NCI-H510A treated with DMSO at 0.1 percent for 48 hours (cell line): ENCODE measurements at regions not wholly inside any gene's neighbourhood (a gene's known extent, or its start where the extent isn't known, plus 50 kb on each side); places are given as distances from the start of the nearest gene placed in this dataset.
"Not testable (repeated sequence)": the region's sequence is repeated elsewhere in the genome, so short reads cannot be mapped to it uniquely, and the experiment has no call there.

ENCODE experiments used
- DNase-seq: peaks from one replicate; lab custom pipeline; 2025; lab: John Stamatoyannopoulos, UW

DNA sequence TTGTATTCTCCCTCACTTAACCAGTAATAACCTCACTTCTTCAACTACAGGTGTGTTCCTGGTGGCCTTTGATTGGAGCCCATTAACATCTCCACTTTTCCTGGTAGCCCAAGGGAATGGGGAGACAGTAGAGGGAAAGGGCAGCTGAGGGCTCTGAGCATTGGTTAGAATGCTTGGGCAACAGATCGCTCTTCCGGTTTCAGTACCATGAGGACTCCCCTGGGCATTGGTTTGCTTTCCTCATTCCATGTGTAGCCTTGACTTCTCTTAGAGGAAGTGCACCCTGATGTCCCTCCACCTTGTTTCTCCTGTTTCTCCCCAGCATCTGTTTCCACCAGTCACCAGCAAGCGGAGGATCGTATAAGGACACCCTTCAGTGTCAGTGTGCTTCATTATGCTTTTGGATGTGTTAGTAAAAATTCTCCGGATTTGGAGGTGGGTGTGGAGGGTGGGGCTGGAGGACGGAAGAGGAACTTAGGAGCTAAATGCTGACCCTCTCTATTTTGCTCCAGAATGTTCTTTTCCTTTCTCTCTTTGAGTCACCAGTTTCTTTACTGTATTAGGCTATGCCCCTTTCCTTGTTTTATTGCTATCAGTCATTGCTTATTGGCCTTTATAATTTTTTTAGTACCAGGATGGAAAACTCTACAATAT is 50.6 kb upstream of the ZNG1B start:
- not testable (repeated sequence) for DNase-seq

DNA sequence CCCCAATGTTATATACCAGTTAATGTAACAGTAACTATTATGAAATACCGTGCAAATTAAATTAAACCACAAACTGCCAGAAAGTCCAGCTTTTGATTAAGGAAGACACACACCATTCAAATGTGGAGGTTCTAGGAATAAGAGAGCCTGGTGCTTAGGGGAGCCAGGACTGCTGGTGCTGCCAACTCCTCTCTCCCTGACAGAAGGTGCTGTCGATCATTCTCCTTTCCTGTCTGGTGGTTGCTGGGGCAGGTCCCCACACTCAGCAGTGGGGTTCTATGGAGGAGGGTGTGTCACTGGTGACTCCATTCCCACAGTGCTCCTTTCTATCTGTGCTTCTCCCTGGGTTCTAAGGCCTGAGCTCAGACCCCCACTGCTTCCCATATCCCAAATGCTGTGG is 57.9 kb upstream of the ZNG1B start:
- not testable (repeated sequence) for DNase-seq

DNA sequence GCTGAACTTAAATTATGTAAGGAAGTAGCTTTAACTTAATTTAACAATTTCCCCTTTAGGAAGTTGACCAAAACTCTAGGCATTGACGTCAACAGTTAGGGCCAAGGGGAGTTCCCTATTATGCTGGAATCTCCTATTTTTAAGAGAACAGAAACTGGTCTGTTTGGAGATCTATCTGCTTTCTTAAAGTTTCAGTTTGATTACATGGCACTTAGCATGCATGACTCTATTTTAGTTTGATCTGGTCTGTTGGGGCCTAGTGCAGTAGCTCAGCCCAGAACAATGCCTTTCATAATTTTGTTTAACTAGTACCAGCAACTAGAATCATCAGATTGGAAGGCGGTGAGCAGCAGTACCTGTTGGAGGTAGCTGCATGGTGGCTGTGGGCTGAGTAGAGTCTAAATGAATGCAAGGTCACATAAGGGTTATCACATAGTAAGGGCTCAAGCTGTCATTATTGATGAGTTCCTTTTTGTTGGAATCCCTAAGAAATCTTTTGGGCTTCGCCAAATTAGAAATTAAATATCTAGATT is 60.5 kb upstream of the ZNG1B start:
- no peak for DNase-seq

DNA sequence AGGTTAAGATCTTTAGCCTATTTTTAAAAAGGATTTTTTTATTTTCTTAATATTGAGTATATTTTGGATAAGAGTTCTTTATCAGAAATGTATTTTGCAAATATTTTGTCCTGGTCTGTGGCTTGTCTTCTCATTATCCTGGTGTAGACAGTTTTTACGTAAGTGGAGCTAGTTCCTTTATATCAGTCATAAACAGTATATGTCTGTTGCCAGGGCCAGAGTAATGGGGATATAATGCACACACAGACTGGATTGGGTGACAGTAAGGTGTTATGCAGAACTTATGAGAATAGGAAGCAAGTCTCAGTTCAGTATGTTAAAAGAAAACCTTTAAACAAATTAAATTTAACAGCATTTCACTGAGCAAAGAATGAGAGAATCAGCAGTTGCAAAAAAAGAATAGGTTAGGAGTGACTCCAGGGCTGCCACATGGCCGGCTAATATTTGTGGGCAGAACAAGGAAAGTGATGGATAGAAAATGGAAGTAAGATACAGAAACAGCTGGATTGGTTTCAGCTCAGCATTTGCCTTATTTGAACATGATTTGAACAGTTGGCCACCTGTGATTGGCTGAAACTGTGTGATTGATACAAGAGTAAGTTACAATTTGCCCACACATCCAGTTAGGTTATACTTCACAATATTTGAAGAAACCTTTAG is 61.1 kb upstream of the ZNG1B start:
- no peak for DNase-seq

DNA sequence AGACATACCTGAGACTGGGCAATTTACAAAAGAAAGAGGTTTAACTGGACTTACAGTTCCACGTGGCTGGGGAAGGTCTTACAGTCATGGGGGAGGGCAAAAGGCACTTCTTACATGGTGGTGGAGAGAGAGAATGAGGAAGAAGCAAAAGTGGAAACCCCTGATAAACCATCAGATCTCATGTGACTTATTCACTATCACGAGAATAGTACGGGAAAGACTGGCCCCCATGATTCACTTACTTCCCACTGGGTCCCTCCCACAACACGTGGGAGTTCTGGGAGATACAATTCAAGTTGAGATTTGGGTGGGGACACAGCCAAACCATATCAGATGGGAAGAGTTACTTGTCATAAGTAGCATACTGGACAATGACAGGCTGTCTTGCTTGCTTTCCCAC is 62.6 kb upstream of the ZNG1B start:
- DNase-seq = not testable (repeated sequence)

DNA sequence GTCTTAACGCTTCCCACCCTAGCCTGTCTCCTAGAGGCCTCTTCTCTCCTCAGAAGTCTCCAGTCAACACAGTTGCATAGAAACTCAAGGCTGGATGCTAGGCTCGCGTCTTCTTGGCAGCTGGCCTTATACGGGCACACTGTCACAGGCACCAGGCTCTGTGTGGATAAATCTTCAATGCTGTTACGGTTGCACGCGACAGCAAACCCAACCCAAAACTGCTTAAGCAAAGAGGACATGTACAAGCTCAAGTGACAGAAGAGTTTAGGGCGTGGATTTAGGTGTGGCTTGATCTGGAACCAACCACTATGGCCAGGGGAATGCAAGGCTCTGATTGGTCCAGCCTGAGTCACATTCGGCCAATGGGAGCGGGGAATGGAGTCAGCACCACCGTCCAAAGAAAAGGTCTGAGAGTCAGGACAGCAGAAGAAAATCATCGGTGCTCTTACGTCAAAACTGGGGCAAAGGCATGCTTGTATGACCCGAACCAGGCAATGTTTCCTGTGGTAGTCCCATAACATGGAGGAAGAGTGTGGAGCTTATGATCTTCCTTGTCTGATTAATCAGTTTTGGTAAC is 65.1 kb upstream of the ZNG1B start:
- not testable (repeated sequence) for DNase-seq

DNA sequence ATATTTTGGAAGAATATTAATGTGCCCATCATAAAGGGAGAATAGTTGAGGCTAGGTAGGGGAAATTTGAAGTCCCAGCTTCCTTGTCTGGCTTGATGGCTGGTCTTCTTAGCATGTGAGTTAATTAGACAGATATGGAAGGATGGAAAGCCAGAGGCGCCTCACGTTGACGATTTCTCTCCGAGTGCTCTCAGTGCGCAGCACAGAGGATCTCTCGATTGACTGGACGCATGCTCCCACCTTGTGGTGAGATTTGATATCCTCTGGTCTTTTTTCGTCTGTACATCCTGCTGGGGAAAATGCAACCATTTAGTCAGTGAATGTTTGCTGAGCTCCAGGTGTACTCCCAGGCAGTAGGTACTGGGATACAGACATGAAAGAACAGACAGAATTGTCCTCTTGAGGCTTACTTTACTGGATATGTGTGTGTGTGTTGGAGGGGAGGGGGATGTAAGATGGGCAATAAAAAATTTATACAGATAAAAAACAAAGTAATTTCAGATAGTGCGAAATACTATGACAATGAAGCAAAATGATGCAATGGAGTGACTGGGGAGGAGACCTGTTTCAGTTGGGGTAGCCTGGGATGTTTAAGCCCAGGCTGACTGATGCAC is 66.9 kb upstream of the ZNG1B start:
- no peak for DNase-seq

DNA sequence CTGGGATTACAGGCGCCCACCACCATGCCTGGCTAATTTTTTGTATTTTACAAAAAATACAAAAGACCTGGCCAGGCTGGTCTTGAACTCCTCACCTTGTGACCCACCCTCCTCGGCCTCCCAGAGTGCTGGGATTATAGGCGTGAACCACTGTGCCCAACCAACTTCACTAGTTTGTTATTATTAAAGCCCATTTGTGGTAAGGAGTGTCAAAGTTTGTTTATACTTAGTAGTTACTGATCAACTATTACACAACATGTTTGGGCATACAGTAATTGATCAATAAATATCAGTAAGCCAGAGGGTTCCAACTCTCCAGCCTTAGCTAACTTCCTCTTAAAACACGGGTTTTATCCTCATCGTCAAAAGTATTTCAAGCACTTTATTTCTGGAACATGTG is 67.5 kb upstream of the ZNG1B start:
- no peak for DNase-seq

DNA sequence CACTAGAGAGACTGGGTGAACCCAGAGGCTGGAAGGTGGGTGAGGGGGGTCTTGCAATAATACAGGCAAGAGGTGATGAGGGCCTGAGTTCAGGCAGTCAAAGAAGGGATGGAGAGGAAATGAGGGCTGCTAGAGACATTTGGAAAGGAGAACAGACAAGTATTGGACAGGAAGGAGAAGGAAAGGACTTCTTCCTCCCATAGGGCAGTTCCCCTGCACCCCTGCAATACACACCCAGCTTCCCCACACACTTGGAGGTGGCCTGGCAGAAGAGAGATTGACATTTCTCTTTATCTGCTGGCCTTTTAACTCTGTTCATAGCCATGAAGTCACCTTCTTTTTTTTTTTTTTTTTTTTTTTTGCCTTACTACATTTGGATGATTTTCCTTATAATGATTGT is 68.9 kb upstream of the ZNG1B start:
- DNase-seq = not testable (repeated sequence)

DNA sequence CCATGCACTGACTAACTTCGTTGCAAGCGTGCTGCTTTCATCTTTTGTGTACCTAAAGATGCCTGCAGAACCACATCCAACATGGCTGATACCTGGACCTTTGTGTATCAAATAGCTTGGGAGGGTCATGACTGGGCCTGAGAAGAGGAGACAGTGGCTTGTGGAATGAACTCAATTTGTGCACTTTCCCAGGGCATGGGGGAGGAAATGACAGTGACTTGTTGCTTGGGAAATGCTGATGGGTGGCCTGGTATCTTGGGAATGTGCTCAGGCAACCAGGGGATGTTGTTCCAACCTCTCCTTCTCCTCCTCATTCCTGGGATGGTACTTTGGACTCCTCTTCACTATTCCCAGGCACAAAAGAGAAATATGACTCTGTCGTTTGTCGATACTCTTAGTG is 70.7 kb upstream of the ZNG1B start:
- not testable (repeated sequence) for DNase-seq

DNA sequence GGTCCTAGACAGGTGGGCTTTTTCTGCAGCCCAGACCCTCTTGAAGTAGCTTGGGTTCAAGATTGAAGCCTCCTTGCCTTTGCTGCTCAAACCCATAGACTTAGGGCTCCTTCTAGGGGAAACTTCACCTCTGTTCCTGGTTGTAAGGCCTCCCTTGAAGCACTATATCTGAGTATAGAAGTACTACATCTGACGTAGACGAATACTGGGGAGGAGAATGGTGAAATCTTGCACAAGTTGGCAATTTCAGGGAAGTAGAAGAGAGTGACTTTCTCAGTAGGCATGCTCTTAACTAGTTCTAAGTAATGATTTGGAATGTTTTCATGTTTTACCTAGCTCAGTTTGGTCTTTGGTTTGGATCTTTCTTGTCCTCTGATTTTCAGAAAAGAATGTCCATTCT is 71.7 kb upstream of the ZNG1B start:
- DNase-seq = not testable (repeated sequence)

DNA sequence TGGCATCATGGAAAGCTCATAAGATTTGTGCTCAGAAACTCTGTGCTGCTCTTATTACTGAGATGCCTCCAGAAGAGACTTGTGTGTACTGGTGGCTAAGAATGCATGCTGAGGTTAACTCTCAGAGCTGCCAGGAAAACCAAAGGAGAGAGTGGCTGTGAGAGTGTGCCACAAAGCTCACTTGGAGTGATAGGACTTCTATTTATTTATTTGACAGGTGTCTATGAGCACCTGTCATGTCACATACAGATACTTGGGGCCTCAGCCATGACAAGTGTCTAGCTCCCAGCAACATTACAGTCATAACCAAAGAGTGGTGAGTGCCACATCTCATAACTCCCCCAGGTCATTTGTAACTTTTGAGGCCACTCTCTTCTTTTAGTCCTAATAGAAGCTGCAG is 72.2 kb upstream of the ZNG1B start:
- not testable (repeated sequence) for DNase-seq

DNA sequence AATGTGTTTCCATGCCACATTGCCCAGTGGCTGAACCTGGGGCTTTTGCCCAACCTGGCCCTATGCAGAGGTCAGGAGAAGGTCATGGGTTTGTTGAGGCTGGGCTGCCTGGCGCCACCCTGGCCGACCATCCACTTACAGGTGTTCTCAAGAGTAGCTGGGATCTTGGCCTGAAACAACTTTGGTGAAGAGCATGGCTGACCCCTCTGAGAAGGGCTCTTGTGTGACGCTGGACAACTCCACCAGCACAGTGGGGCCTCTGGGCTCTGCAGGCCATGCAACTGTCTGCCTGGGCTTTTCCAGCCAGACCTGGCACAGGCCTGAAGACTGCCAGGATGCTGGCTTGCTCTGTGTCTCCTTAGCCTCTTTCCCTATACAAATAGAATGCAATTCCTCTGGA is 76.4 kb upstream of the ZNG1B start:
- no peak for DNase-seq

DNA sequence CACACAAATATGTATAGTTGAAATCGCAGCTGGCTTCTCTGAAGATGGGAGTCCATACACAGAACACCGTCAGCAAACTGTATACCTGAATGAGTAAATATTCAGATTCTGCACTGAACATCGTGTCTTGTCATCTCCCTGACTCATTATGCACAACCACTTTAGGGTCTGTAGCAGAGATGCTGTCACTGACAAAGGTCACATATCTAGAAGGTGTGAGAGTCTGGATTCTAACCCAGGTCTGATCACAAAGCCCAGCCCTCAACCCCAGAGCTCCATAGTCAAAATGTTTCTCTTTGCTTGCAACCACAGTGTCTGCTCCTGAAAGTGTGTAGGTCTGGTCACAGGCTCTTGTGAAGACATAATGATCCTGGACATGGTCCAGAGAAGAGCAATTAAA is 78.3 kb upstream of the PAX8 start:
- no peak for DNase-seq

DNA sequence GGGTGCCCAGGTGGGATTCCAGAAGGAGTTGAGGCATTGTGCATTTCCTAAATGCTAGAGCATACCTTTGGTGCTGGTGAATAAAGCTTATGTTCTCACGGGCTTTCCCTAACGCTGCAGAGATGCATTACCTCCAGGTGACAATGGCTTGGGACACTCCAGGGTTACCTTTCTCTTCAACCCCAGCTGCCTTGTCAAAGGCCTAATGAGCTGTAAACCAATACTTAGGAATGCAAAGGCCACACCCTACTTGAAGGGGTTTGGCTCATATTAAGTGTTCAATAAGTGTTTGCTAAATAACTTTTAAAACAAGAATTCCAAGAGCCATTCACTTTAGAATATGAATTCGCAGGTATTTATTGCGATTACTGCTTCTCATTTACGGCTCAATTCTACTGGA is 77.6 kb upstream of the PAX8 start:
- not testable (repeated sequence) for DNase-seq

DNA sequence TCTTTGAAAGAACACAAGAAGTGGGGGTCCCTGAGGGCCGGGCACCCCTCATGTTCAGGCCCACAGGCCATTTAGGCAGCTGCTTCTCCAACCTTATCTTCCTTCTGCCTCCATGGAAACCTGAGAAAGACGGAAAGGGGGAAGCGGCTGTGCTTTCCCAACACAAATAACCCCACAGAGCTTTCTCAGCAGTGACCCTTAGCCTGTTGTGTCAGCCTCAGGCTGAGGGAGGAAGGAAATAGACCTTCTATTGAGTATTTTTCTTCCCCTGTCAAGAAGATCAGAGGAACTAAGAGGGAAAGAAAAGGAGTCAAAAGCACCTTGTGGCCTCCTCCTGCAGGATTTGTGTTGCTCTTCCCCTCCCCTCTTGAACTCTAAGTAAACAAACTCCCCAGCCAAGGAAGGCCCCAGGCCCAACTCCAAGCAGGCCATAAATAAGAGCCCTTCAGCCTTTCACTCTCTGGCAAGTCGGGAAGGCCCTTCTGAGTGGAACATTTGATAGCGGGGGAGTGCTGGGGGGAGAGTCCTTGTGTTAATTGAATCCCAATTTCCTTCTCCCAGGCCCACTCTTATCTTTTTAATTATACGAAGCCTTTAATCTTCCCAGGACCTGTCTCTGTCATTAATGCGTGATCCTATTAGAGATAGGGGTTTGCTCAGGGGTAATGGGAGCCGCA is 76.8 kb upstream of the PAX8 start:
- DNase-seq = not testable (repeated sequence)

DNA sequence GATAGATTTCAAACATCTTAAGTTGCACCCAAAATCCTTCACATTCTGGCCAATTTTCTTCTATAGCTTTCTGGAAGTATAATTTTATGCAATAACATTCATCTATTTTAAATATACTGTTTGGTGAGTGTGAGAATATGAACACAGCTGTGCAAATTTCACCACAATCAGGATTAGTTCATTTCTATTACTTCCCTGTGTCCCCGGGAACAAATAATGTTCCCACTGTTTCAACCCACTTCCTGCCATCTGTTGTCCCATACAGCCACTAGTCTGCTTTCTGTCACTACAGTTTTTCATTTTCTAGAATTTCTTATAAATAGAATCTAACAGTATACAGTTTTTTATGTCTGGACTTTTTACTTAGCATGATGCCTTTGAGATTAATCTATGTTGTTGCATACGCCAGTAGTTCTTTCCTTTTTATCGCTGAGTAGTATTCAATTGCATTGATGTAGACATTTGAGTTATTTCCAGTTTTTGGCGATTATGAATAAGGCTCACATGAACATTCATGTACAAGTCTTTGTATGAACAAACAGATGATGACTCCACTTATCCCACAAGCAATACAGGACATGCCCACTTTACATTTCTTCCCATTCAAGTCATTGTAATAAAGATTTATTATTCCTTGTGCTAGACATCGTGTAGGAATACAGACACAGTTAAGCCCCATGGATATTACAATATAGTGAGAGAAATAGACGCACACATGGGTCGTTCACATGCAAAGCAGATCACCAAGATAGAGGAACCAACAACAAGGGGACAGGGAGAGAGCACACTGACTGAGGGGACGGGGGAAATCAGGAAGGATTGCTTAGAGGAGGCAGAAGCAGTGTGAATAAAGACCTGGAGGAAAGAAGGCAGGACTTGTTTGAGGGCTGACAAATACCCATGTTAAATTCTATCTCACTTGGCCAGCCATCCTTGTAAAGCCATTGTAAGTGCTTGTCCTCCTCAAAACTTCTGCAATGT is 72.9 kb upstream of the PAX8 start:
- no peak for DNase-seq

DNA sequence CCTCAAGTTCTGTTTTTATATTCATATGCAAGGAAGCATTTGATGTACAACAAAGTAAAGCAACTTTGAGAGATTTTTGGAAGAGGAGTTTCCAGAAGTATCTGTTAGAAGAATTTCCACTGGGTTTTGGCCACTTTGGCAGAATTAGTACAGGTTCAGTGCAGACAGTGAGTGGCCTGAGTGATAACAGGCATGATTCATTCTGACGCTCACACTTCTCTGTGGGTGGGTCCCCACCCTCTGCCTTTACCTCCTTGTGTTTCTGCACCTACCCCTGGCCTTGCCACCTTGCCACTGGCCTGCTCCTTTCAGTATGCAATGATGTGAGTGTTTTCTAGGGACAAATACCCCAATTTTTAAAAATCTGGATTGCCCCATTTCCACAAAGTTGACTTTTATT is 65.1 kb upstream of the PAX8 start:
- DNase-seq = not testable (repeated sequence)

DNA sequence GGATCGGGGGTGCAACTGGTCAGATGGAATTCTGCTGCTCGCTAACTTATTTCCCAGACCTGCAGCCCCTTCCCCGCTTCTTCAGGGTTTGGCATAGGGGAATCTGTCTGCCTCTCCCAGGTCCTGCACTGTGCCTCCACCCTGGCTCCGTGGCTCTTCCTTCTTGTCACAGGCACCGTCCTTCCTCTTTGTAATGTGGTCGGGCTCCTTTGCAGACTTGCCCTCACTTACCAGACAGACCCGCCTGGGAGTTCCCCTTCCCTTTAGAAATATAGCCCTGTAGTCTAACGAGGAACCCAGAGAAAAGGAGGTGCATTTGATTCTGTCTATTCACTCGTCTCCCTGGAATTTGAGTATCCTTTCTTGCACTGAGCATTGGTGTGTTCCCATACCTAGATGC is 63.9 kb upstream of the PAX8 start:
- DNase-seq = no peak

DNA sequence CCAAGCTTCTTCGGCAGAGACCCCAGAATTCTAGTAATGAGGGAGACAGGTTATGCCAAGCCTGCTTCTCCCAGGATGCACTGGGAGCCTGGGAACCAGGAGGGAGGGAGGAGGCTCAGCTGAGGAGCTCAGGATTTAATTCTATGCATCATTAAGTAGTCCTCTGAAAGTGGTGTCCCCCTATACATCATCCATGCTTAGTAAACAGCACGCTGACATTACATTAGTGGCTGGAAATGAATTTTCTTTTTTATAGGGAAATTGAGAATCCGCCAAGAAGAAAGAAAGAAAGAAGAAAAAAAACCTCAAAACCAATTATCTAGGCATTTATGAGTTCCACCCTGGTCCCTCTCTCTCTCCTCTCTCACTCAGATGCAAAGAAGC is 63.1 kb upstream of the PAX8 start:
- DNase-seq = not testable (repeated sequence)

DNA sequence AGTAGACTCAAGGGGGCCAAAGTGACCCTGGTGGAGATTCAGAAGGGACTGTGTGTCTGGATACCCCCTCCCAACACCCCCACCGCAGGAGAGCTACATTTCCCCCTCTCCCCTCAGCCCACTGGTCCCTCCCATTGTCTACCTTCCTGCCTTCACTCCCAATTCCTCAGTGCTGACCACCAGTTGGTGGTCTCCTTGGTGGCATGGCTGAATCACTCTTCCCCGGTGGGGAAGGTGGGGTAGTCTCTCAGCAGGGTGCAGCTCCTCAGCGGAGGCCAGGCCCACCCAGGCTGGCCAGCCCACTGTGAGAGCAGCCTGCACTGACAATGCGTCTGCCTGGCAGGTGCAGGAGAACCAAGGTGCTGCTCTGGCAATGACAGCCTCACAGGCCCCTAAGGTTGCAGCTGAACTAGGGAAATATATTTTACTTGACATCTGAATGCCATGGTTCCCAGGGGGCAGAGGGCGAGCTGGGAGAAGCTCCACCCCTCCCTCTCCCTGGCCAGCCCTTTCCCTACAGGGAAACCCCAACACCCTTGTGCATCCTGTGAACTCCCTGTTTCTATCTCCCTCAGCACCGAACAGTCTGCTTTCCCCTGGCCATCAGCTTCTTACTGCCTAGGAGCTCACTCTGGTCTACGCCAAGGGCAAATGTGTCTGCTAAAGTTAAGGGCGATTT is 62.6 kb upstream of the PAX8 start:
- no peak for DNase-seq
